ENCODE measurements at regions not wholly inside any gene's neighbourhood (a gene's known extent, or its start where the extent isn't known, plus 50 kb on each side); places are given as distances from the start of the nearest gene placed in this dataset.

GRCh38 chr13:39217471-39217870, 179.2 kb downstream of the NHLRC3 start:
- Histone ChIP-seq H3K9me3 (no peaks in the 10 kb centered on the region), H3K27ac (no peak overlapping the region), H3K4me1 (ENCODE audit: insufficient read depth) (no peaks in the 10 kb centered on the region), H3K27me3 (no peaks in the 10 kb centered on the region), H3K4me3 (no peak overlapping the region), H3K36me3 (no peaks in the 10 kb centered on the region)
- WGBS, 3 donors, result 92 to 95% (median 93%) methylated on average over 3 of the region's 3 CpGs
- intact Hi-C loops (cut with DNase I), result no loop called here
- DNase-seq, result no peak
- TF ChIP-seq POLR2A (IDR thresholded peaks at IDR 0.05) (no peak), CTCF (IDR thresholded peaks at IDR 0.05) (no peak), EP300 (IDR thresholded peaks at IDR 0.05) (no peak)

- no peaks in the 10 kb centered on the region for H3K36me3 ChIP-seq
- H3K9me3 ChIP-seq, result no peaks in the 10 kb centered on the region
- H3K27me3 ChIP-seq, result no peaks in the 10 kb centered on the region
- 71 to 72% (median 71%) methylated on average over 5 of the region's 5 CpGs for WGBS, 3 donors
- H3K4me1 ChIP-seq (ENCODE audit: insufficient read depth), result no peaks in the 10 kb centered on the region
- DNase-seq, result no peak
- H3K4me3 ChIP-seq, result no peak overlapping the region
- intact Hi-C loops (cut with DNase I), result no loop called here
- no peak overlapping the region for H3K27ac ChIP-seq
- TF ChIP-seq POLR2A (IDR thresholded peaks at IDR 0.05), result no peak
- TF ChIP-seq EP300 (IDR thresholded peaks at IDR 0.05), result no peak
- TF ChIP-seq CTCF (IDR thresholded peaks at IDR 0.05), result no peak
Observed at GRCh38 chr13:39224671-39225240, 186.5 kb downstream of the NHLRC3 start.

GRCh38 chr13:39225860-39226259, 187.6 kb downstream of the NHLRC3 start:
- 71 to 93% (median 85%) methylated on average over 4 of the region's 4 CpGs for WGBS, 3 donors
- no peaks in the 10 kb centered on the region for H3K27me3 ChIP-seq
- no peaks in the 10 kb centered on the region for H3K36me3 ChIP-seq
- H3K4me3 ChIP-seq, result no peak overlapping the region
- H3K27ac ChIP-seq, result no peak overlapping the region
- TF ChIP-seq EP300 (IDR thresholded peaks at IDR 0.05), result no peak
- no peak for TF ChIP-seq POLR2A (IDR thresholded peaks at IDR 0.05)
- no peak for TF ChIP-seq CTCF (IDR thresholded peaks at IDR 0.05)
- H3K9me3 ChIP-seq, result no peaks in the 10 kb centered on the region
- intact Hi-C loops (cut with DNase I), result no loop called here
- DNase-seq, result no peak
- no peaks in the 10 kb centered on the region for H3K4me1 ChIP-seq (ENCODE audit: insufficient read depth)

- H3K9me3 ChIP-seq, result no peaks in the 10 kb centered on the region
- H3K27me3 ChIP-seq, result no peaks in the 10 kb centered on the region
- TF ChIP-seq EP300 (IDR thresholded peaks at IDR 0.05) (no peak), POLR2A (IDR thresholded peaks at IDR 0.05) (no peak), CTCF (IDR thresholded peaks at IDR 0.05) (no peak)
- H3K4me1 ChIP-seq (ENCODE audit: insufficient read depth), result no peaks in the 10 kb centered on the region
- no peaks in the 10 kb centered on the region for H3K36me3 ChIP-seq
- intact Hi-C loops (cut with DNase I), result no loop called here
- no peak overlapping the region for H3K4me3 ChIP-seq
- no peak for DNase-seq
- 42 to 56% (median 50%) methylated on average over 3 of the region's 3 CpGs for WGBS, 3 donors
- no peak overlapping the region for H3K27ac ChIP-seq
Observed at GRCh38 chr13:39226359-39226758, 188.1 kb downstream of the NHLRC3 start.
